SJSA1 (cell line): ENCODE measurements at regions not wholly inside any gene's neighbourhood (a gene's known extent, or its start where the extent isn't known, plus 50 kb on each side); places are given as distances from the start of the nearest gene placed in this dataset.
A peak's percentile ranks its signal among the peaks of the same experiment; 100 is the strongest.
"Not testable (repeated sequence)": the region's sequence is repeated elsewhere in the genome, so short reads cannot be mapped to it uniquely, and the experiment has no call there.

ENCODE experiments used
- DNase-seq, 2 experiments: peaks; one replicate each; pipeline ENCODE4 v3.0.0-alpha.2; 2015 to 2020; ENCODE audit warnings: low spot score in 2 of 2, low read depth in 1 of 2
- H3K27ac ChIP-seq: fragments of 250-450 bp; sonication (Bioruptor Pico); 2 replicates; pipeline ENCODE4 v1.5.1; 2020; ENCODE audit warnings: mild to moderate bottlenecking, moderate library complexity
- H3K27me3 ChIP-seq: fragments of 250-450 bp; sonication (Bioruptor Pico); replicated peaks from 2 replicates; pipeline ENCODE4 v1.5.1; 2020; ENCODE audit warnings: mild to moderate bottlenecking, moderate library complexity
- H3K36me3 ChIP-seq: fragments of 250-450 bp; sonication (Bioruptor Pico); 2 replicates; pipeline ENCODE4 v1.5.1; 2020; ENCODE audit warnings: mild to moderate bottlenecking
- H3K4me1 ChIP-seq: fragments of 250-450 bp; sonication (Bioruptor Pico); replicated peaks from 2 replicates; pipeline ENCODE4 v1.6.1; 2021; ENCODE audit warnings: mild to moderate bottlenecking
- H3K4me3 ChIP-seq: fragments of 250-450 bp; sonication (Bioruptor Pico); 2 replicates; pipeline ENCODE4 v1.5.1; 2020; ENCODE audit warnings: mild to moderate bottlenecking
- H3K9me3 ChIP-seq: fragments of 250-450 bp; sonication (Bioruptor Pico); replicated peaks from 2 replicates; pipeline ENCODE4 v1.5.1; 2020; ENCODE audit warnings: mild to moderate bottlenecking

DNA sequence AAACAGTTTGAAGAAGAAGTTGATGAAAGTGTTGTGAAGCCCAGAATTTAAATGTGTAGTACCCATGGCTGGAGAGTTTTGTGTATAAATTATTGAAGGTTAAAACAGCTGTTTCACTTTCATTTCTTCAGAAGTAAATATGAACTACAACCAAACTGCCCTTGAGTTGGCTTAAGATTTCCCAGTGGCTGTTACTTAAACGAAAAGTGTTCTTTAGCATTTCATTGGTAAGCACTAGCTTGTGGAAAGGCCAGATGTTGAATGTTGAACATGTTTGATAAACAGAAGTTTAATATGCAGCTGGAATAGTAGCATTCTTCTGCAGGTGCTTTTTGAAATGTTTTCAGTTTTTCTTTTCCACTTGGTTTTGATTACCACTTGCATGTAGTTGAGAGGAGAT lies 83.2 kb upstream of the TNRC6B start:
- no peaks in the 10 kb centered on the region for H3K4me1 ChIP-seq
- no peaks in the 10 kb centered on the region for H3K36me3 ChIP-seq
- H3K9me3 ChIP-seq: no peaks in the 10 kb centered on the region
- no peak overlapping the region for H3K4me3 ChIP-seq
- no peak overlapping the region for H3K27ac ChIP-seq
- peaks cover 4% of the 10 kb centered on the region; the same call in 1 of the 2 replicates for H3K27me3 ChIP-seq
- no peak for DNase-seq

DNA sequence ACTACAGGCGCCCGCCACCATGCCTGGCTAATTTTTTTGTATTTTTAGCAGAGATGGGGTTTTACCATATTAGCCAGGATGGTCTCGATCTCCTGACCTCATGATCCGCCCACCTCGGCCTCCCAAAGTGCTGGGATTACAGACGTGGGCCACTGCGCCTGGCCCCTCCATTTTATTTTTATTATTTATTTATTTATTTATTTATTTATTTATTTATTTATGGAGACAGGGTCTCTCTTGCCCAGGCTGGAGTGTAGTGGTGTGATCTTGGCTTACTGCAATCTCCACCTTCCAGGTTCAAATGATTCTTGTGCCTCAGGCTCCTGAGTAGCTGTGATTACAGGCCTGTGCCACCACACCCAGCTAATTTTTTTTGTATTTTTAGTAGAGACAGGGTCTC lies 77.8 kb upstream of the TNRC6B start:
- not testable (repeated sequence) for H3K9me3 ChIP-seq, DNase-seq, H3K36me3 ChIP-seq, H3K27ac ChIP-seq, H3K27me3 ChIP-seq, H3K4me3 ChIP-seq, H3K4me1 ChIP-seq

DNA sequence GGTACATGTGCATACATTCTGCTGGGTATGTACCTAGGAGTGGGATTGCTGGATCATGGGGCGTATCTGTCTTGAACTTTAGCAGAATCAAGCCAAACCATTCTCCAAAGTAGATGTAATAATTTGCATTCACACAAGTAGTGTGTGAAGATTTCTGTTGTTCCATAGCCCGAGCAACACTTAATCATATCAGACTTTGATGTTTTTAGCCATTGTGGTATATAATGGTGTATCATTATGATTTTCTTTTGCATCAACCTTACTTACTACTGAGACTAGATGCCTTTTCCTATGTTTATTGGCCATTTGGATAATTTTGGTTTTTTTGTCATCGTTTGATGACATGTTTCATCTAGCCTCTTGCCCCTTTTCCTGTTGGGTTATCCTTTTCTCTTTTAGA lies 72.0 kb upstream of the TNRC6B start:
- no peaks in the 10 kb centered on the region for H3K36me3 ChIP-seq
- no peak overlapping the region for H3K4me3 ChIP-seq
- H3K4me1 ChIP-seq: peaks cover 8% of the 10 kb centered on the region
- H3K27ac ChIP-seq: no peak overlapping the region
- H3K9me3 ChIP-seq: no peaks in the 10 kb centered on the region
- no peak for DNase-seq
- H3K27me3 ChIP-seq: no peaks in the 10 kb centered on the region

DNA sequence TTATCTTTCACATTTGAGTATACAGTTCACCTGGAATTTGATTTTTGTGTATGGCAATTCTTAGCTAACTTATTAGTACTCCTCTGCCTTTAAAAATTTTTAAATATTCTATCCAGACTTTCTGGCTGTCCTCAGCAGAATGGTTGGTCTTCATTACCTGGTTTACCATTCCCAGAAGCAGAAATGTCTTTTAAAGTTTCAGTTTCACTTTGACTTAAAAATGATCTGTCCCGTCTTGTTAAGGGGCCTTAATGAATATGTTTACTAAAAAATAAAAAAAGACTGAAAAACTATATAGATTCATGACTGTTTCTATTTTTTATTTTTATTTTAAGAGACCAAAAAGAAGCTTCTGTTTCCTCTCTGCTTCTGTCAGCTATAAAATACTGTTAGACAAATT lies 70.5 kb upstream of the TNRC6B start:
- Histone ChIP-seq H3K4me1 (peaks cover 8% of the 10 kb centered on the region), H3K27ac (no peak overlapping the region)

DNA sequence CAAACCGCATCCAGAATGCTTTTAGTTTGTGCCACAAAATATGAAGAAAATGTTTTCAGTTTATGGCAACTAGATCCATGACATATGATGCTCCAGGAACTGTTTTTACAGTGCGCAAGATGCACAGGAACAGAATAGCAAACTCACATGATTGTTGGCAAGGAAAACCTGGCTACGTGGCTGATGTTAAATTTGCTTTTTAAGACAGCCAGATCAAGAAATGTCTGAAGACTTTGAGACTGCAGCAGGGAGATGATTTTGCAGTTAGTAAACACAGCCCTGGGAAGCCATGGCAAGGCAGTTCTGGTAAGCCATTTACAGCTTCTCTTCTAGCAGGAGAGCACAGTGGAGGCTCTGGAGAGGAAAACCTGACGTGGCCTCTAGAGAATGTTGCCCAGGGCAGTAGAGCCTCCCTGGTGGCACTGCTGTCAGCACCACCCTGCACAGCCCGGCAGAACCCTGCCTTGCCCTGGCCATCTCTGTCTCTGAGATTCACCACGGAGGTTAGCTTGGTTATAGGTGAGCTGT lies 69.8 kb upstream of the TNRC6B start:
- H3K36me3 ChIP-seq: no peaks in the 10 kb centered on the region
- H3K4me3 ChIP-seq: no peak overlapping the region; the same call in 1 of the 2 replicates
- no peak overlapping the region for H3K27ac ChIP-seq
- H3K27me3 ChIP-seq: no peaks in the 10 kb centered on the region
- peaks cover 8% of the 10 kb centered on the region for H3K4me1 ChIP-seq
- peak; percentile 50 to 54 for DNase-seq
- no peaks in the 10 kb centered on the region for H3K9me3 ChIP-seq

More for the DNA sequence above, 70.5 kb upstream of the TNRC6B start:
- Histone ChIP-seq H3K36me3 (no peaks in the 10 kb centered on the region), H3K9me3 (no peaks in the 10 kb centered on the region), H3K27me3 (no peaks in the 10 kb centered on the region), H3K4me3 (no peak overlapping the region; the same call in 1 of the 2 replicates)
- peak in 1 of 2 experiments; percentile 1 for DNase-seq

DNA sequence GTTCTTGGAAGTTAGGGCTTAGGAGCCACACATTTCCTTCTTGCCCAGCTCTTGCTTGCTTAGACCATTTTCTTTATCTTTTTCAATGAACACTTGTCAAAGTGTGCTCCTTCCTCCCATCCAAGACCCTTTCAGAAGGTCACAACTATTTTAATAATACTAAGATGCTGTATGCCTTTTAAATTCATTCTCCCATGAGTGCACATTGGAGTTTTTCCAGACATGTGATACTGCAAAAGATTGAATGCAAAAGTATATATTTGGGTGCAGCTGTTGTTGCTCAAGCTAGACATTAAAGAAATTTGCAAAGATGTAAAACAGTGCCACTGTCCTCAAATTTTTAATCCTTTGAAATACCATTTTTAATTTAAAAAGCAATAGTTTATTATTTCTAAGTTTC lies 69.3 kb upstream of the TNRC6B start:
- DNase-seq: no peak
- Histone ChIP-seq H3K4me1 (peaks cover 8% of the 10 kb centered on the region), H3K9me3 (no peaks in the 10 kb centered on the region), H3K27me3 (no peaks in the 10 kb centered on the region), H3K4me3 (no peak overlapping the region), H3K36me3 (no peaks in the 10 kb centered on the region), H3K27ac (no peak overlapping the region)

DNA sequence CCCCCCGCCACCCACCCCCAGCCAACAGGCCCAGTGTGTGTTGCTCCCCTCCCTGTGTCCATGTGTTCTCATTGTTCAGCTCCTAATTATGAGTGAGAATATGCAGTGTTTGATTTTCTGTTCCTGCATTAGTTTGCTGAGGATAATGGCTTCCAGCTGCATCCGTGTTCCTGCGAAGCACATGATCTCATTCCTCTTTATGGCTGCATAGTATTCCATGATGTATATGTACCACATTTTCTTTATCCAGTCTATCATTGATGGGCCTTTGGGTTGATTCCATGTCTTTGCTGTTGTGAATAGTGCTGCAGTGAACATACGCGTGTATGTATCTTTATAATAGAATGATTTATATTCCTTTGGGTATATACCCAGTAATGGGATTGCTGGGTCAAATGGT lies 68.8 kb upstream of the TNRC6B start:
- not testable (repeated sequence) for H3K36me3 ChIP-seq, DNase-seq, H3K27ac ChIP-seq, H3K4me3 ChIP-seq, H3K9me3 ChIP-seq, H3K27me3 ChIP-seq, H3K4me1 ChIP-seq

DNA sequence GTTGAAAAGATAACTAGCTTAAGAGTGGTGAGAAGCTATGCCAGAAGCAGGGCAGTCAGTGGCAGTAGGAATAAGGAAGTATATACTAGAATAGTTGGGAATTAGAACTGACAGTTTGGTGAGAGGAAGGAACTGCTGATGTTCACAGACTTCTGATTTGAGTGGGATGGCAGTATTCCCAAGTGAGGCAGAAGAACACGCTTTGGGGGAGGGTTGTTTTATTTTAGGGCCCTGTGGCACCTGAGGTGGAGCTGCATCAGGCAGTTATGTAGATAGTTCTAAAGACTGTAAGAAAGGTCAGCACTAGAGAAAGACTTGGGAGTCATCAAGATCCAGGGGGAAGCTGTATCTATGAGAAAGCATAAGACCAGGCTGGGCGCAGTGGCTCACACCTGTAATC lies 66.3 kb upstream of the TNRC6B start:
- H3K36me3 ChIP-seq: no peaks in the 10 kb centered on the region
- H3K27ac ChIP-seq: no peak overlapping the region
- H3K27me3 ChIP-seq: no peaks in the 10 kb centered on the region
- peaks cover 8% of the 10 kb centered on the region for H3K4me1 ChIP-seq
- H3K9me3 ChIP-seq: no peaks in the 10 kb centered on the region
- H3K4me3 ChIP-seq: no peak overlapping the region
- DNase-seq: no peak

DNA sequence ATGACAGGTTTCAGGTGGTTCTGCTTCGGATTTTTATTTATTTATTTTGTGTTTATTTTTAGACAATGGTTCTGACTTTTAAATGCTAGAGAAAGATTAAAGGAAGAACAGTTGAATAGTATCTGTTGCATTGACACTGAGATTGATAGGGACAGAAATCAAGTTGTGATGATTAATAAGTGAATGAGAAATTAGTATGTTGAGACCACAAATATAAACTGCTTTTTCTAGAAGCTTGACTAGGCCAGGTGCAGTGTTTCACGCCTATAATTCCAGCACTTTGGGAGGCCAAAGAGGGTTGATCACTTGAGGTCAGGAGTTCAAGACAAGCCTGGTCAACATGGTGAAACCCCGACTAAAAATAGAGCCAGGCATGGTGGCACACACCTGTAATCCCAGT lies 65.1 kb upstream of the TNRC6B start:
- no peaks in the 10 kb centered on the region for H3K36me3 ChIP-seq
- H3K27me3 ChIP-seq: no peaks in the 10 kb centered on the region
- no peak overlapping the region for H3K4me3 ChIP-seq
- no peaks in the 10 kb centered on the region for H3K9me3 ChIP-seq
- no peak for DNase-seq
- no peak overlapping the region for H3K27ac ChIP-seq
- H3K4me1 ChIP-seq: peaks cover 7% of the 10 kb centered on the region

DNA sequence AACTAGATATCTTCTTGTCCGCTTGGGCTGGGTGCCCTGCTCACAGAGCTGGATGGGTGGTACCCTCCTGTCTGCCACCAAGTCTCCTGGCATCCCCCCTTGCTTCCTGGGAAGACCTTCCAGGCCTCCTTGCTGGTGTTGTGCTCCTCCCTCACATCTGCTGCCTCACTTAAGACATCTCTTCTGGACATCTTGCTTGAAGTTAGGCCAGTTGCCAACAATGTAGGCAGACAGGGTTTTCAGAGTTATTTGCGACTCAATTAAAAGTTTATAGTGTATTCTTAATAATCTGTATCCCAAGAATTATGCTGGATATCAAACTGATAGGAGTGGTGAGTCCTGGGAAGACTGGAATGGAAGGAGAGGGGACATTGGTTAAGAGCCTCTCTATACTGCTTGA lies 64.0 kb upstream of the TNRC6B start:
- no peak for DNase-seq
- H3K27me3 ChIP-seq: no peaks in the 10 kb centered on the region
- no peak overlapping the region for H3K4me3 ChIP-seq
- no peak overlapping the region for H3K27ac ChIP-seq
- H3K36me3 ChIP-seq: no peaks in the 10 kb centered on the region
- H3K4me1 ChIP-seq: no peaks in the 10 kb centered on the region
- no peaks in the 10 kb centered on the region for H3K9me3 ChIP-seq

DNA sequence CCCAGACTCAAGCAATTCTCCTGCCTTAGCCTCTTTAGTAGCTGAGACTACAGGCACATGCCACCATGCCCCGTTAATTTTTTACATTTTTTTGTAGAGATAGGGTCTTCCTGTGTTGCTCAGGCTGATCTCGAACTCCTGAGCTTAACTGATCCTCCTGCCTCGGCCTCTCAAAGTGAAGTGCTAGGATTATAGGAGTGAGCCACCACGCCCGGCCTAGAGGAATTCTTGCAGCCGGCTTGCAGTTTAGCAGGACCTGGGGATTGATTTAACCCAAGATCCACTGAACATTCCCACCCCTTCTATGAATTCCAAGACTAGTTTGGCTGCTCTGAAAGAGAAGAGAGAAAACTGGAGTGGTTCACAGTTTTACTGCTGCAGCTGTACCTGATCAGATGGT lies 63.3 kb upstream of the TNRC6B start:
- Histone ChIP-seq H3K4me1 (no peaks in the 10 kb centered on the region), H3K27me3 (no peaks in the 10 kb centered on the region), H3K9me3 (no peaks in the 10 kb centered on the region), H3K4me3 (no peak overlapping the region), H3K27ac (no peak overlapping the region), H3K36me3 (no peaks in the 10 kb centered on the region)
- no peak for DNase-seq

DNA sequence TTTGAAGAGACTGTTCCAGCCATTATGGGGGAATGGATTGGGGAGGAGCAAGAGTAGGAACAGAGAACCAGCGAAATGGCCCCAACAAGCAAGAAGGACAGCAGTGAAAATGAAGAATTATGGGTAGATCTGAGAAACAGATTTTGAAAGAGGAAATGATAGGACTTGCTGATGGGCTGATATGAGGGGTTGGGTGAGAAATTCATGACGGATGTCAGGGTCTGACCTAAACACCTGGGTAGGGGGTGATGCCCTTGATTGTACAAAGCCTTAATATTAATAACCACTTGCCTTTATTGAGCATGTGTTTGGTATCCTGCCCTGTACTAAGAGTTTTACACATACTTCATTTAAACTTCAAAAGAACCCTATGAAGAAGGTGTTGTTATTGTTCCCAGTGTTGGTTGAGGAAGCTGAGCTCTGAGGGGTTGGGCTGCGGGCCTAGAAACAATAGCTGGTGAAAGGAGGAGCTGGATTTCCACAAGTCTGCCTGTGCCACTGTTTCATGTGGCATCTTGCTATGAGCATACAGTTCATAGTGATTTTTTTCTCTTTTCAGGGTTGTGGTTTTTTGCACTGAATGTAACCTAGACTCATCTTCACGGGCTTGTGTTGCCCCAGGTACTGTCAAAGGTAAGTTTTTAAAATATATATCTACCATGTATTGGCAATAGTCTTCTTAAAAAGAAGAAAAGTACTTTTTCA lies 61.1 kb upstream of the TNRC6B start:
- Histone ChIP-seq H3K36me3 (no peaks in the 10 kb centered on the region), H3K4me1 (no peaks in the 10 kb centered on the region), H3K27ac (no peak overlapping the region), H3K9me3 (no peaks in the 10 kb centered on the region), H3K4me3 (no peak overlapping the region), H3K27me3 (no peaks in the 10 kb centered on the region)
- no peak for DNase-seq

DNA sequence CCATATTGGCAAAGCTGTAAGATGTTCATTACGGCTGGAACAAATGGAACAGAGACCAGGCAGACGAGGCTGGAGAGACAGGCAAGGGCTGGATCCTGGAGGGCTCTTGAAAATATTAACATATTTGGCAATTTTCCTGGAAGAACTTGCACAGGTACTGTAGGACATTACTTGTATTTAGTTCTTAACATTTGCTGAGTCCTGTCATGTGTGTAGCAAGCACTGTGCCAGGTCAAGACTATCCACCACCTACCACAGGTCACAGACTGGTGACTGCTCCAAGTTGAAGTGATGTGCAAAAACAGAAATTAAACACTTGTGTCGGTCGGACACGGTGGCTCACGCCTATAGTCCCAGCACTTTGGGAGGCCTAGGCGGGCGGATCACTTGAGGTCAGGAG lies 58.7 kb upstream of the TNRC6B start:
- Histone ChIP-seq H3K27ac (no peak overlapping the region), H3K36me3 (no peaks in the 10 kb centered on the region), H3K9me3 (no peaks in the 10 kb centered on the region), H3K4me1 (no peaks in the 10 kb centered on the region), H3K27me3 (no peaks in the 10 kb centered on the region), H3K4me3 (no peak overlapping the region)
- no peak for DNase-seq

DNA sequence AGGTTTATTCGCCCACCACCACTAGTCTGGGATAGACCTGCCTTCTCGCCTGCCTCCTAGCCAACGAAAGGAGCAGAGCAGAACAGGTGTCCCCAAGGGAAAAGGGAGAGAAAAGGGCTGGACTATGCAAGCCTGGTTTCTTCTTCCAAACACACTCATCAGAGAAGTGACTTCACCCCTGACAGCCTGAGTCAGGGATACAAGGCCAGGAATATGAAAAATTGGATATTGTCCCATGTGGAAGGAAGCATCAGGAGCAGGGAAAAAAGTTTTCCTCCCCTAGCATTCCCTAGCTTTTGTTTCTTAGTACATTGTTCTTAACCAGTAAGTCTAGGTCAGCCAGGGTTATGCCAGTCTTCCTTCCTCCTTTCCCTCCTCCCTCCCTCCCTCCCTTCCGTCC lies 56.9 kb upstream of the TNRC6B start:
- no peaks in the 10 kb centered on the region for H3K27me3 ChIP-seq
- no peaks in the 10 kb centered on the region for H3K9me3 ChIP-seq
- H3K27ac ChIP-seq: no peak overlapping the region
- H3K4me1 ChIP-seq: no peaks in the 10 kb centered on the region
- H3K36me3 ChIP-seq: no peaks in the 10 kb centered on the region
- no peak overlapping the region for H3K4me3 ChIP-seq
- no peak for DNase-seq

DNA sequence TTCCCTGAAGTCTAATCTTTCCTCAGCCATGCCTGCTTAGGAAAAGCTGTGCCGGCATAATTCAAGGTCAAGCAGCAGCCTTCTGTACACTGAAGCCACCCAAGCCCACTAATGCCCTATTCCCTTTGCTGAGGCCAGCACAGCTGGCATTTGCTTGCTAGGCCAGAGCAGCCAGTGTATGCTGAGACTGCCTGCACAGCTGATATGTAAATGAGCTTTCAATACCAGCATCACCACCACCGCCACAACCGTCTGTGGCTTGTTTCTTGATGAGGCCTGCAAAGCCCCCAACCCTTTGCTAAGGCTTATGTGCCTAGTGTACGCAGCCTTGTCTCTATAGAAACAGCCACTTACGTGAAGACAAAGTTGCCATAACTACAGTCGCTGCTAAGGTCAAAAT lies 56.3 kb upstream of the TNRC6B start:
- H3K4me1 ChIP-seq: no peaks in the 10 kb centered on the region

More for the DNA sequence above, 56.3 kb upstream of the TNRC6B start:
- H3K27ac ChIP-seq: no peak overlapping the region
- no peak for DNase-seq
- H3K4me3 ChIP-seq: no peak overlapping the region
- H3K27me3 ChIP-seq: no peaks in the 10 kb centered on the region
- no peaks in the 10 kb centered on the region for H3K36me3 ChIP-seq
- H3K9me3 ChIP-seq: no peaks in the 10 kb centered on the region
